ENCODE measurements at regions not wholly inside any gene's neighbourhood (a gene's known extent, or its start where the extent isn't known, plus 50 kb on each side); places are given as distances from the start of the nearest gene placed in this dataset.

- no peak overlapping the region for H4K91ac ChIP-seq (ENCODE audit: insufficient read length, low read depth, low read length)
- H3K14ac ChIP-seq (ENCODE audit: insufficient read depth, low read length): no peak overlapping the region
- no peak overlapping the region for H2AFZ ChIP-seq (ENCODE audit: low read length)
- no peaks in the 10 kb centered on the region for H4K20me1 ChIP-seq (ENCODE audit: control insufficient read depth, insufficient read depth, insufficient read length)
- H2BK120ac ChIP-seq (ENCODE audit: low read depth, low read length, poor library complexity, severe bottlenecking): no peak overlapping the region
- H4K8ac ChIP-seq (replicated peaks; ENCODE audit: insufficient read length, low read depth, low read length): no peak overlapping the region
- Mint-ChIP-seq H3K27ac (no peak overlapping the region), H3K4me1 (peaks cover 0 to under 1% of the 10 kb centered on the region in 2 experiments; a peak in 1 of 4 replicates), H3K4me3 (no peak overlapping the region), H3K9me3 (no peaks in the 10 kb centered on the region), H3K27me3 (ENCODE audit: low read depth) (no peaks in the 10 kb centered on the region), H3K36me3 (ENCODE audit: insufficient read depth in 1 of 3, low read depth in 3 of 3) (no peaks in the 10 kb centered on the region; a peak in 1 of 7 replicates)
- no peak overlapping the region for H3K4me2 ChIP-seq (ENCODE audit: insufficient read depth, insufficient read length, low read length)
- no peak overlapping the region for H2BK15ac ChIP-seq (ENCODE audit: low read depth, low read length)
- H3K27me3 ChIP-seq (ENCODE audit: insufficient read depth, low read length): no peaks in the 10 kb centered on the region
- no peak overlapping the region for H3K56ac ChIP-seq (ENCODE audit: insufficient read length, low read depth, low read length)
- H2BK5ac ChIP-seq (ENCODE audit: insufficient read length, low read length): no peak overlapping the region
- H4K5ac ChIP-seq (ENCODE audit: insufficient read length, low read depth, low read length): no peak overlapping the region
- no peak overlapping the region for H3T11ph ChIP-seq (ENCODE audit: low read length)
- no peaks in the 10 kb centered on the region for H3K4me1 ChIP-seq (ENCODE audit: insufficient read depth, low read length)
- H3K9me3 ChIP-seq (ENCODE audit: control insufficient read depth, low read depth, low read length): no peaks in the 10 kb centered on the region
- no peak overlapping the region for H3K18ac ChIP-seq (ENCODE audit: insufficient read length, low read depth, low read length)
- H3K23ac ChIP-seq (ENCODE audit: insufficient read length, low read depth, low read length): no peak overlapping the region
- TF ChIP-seq CTCF (conservative IDR thresholded peaks at IDR 0.05): no peak
- H3K79me2 ChIP-seq (ENCODE audit: insufficient read depth, low read length): no peaks in the 10 kb centered on the region
- WGBS (ENCODE audit: extremely low coverage, insufficient read length, low lambda C conversion rate): no CpG with 5 or more reads among the region's 1 CpG
- no peak overlapping the region for H3K4ac ChIP-seq (ENCODE audit: low read depth, low read length)
- no peak overlapping the region for H2BK20ac ChIP-seq (ENCODE audit: low read depth, low read length, poor library complexity, severe bottlenecking)
- no peak overlapping the region for H3K27ac ChIP-seq (ENCODE audit: insufficient read length, low read depth, low read length)
- no peak overlapping the region for H2AK5ac ChIP-seq (ENCODE audit: insufficient read length, low read length)
- no peaks in the 10 kb centered on the region for H3K23me2 ChIP-seq (ENCODE audit: insufficient read length, low read depth, low read length, poor library complexity, severe bottlenecking)
- DNase-seq: no peak
- H2BK12ac ChIP-seq (ENCODE audit: insufficient read length, low read depth, low read length): no peak overlapping the region
- H3K9ac ChIP-seq (ENCODE audit: extremely low read depth, insufficient read length, low read length): no peak overlapping the region
- H3K79me1 ChIP-seq (ENCODE audit: insufficient read depth, low read depth, low read length, poor library complexity, severe bottlenecking): no peaks in the 10 kb centered on the region
Measured at GRCh38 chr3:74302969-74303368, 311.5 kb downstream of the CNTN3 start.

Data from H9 (cell line).